NCI-H2081 treated with DMSO at 0.1 percent for 48 hours (cell line): ENCODE measurements at regions not wholly inside any gene's neighbourhood (a gene's known extent, or its start where the extent isn't known, plus 50 kb on each side); places are given as distances from the start of the nearest gene placed in this dataset.
A peak's percentile ranks its signal among the peaks of the same experiment; 100 is the strongest.
"Not testable (repeated sequence)": the region's sequence is repeated elsewhere in the genome, so short reads cannot be mapped to it uniquely, and the experiment has no call there.

Experiments
- DNase-seq: peaks from one replicate; lab custom pipeline; 2025; lab: John Stamatoyannopoulos, UW

- DNase-seq: no peak
Observed at GRCh38 chr11:23252426-23252825, 392.2 kb upstream of the CCDC179 start.

- no peak for DNase-seq
Observed at GRCh38 chr11:23257088-23257487, 396.8 kb upstream of the CCDC179 start.

- DNase-seq: no peak
Observed at GRCh38 chr11:23257556-23257955, 397.3 kb upstream of the CCDC179 start.

- peak; percentile 64 for DNase-seq
Observed at GRCh38 chr11:23263466-23263865, 403.2 kb upstream of the CCDC179 start.

- no peak for DNase-seq
Observed at GRCh38 chr11:23272095-23272494, 411.8 kb upstream of the CCDC179 start.

- DNase-seq: no peak
Observed at GRCh38 chr11:23278121-23278520, 417.8 kb upstream of the CCDC179 start.

GRCh38 chr11:23280088-23280487, 419.8 kb upstream of the CCDC179 start:
- DNase-seq: no peak

GRCh38 chr11:23283666-23284065, 423.4 kb upstream of the CCDC179 start:
- DNase-seq: no peak

GRCh38 chr11:23284631-23285030, 424.4 kb upstream of the CCDC179 start:
- no peak for DNase-seq

- no peak for DNase-seq
Observed at GRCh38 chr11:23288003-23288783, 427.9 kb upstream of the CCDC179 start.

GRCh38 chr11:23295241-23295640, 435.0 kb upstream of the CCDC179 start:
- no peak for DNase-seq

- DNase-seq: no peak
Observed at GRCh38 chr11:23308041-23308440, 447.8 kb upstream of the CCDC179 start.

- DNase-seq: no peak
Observed at GRCh38 chr11:23310276-23310675, 450.0 kb upstream of the CCDC179 start.

- DNase-seq: no peak
Observed at GRCh38 chr11:23311986-23312940, 452.0 kb upstream of the CCDC179 start.

GRCh38 chr11:23313001-23313400, 452.7 kb upstream of the CCDC179 start:
- DNase-seq: no peak

- DNase-seq: no peak
Observed at GRCh38 chr11:23314162-23314561, 453.9 kb upstream of the CCDC179 start.

- no peak for DNase-seq
Observed at GRCh38 chr11:23315286-23315685, 455.0 kb upstream of the CCDC179 start.

GRCh38 chr11:23317816-23318215, 457.5 kb upstream of the CCDC179 start:
- no peak for DNase-seq

GRCh38 chr11:23318670-23319069, 458.4 kb upstream of the CCDC179 start:
- no peak for DNase-seq

GRCh38 chr11:23320131-23320530, 459.9 kb upstream of the CCDC179 start:
- no peak for DNase-seq

GRCh38 chr11:23335586-23335985, 475.3 kb upstream of the CCDC179 start:
- DNase-seq: not testable (repeated sequence)

GRCh38 chr11:23336961-23337360, 476.7 kb upstream of the CCDC179 start:
- DNase-seq: no peak

- no peak for DNase-seq
Observed at GRCh38 chr11:23353611-23354010, 493.3 kb upstream of the CCDC179 start.
